ENCODE measurements at regions not wholly inside any gene's neighbourhood (a gene's known extent, or its start where the extent isn't known, plus 50 kb on each side); places are given as distances from the start of the nearest gene placed in this dataset.
"Not testable (repeated sequence)": the region's sequence is repeated elsewhere in the genome, so short reads cannot be mapped to it uniquely, and the experiment has no call there.

DNA sequence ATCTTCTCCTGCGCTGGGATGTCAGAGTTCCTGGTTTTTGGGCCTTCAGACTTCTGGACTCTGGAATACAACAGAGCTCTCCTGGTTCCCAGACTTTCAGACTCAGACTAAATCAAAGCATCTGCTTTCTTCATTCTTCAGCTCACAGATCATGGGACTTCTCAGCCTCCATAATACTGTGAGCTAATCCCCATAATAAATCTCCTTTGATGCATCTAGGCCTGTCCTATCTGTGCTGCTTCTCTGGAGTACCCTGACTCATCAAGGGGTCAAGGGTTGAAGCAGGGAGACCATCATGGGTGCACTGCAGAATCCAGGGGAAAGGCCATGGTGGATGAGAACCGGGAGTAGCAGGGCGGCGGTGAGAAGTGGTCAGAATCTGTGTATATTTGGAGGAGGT, 1094.1 kb upstream of the TMEM132C start:
- TF ChIP-seq, protein P1, sequence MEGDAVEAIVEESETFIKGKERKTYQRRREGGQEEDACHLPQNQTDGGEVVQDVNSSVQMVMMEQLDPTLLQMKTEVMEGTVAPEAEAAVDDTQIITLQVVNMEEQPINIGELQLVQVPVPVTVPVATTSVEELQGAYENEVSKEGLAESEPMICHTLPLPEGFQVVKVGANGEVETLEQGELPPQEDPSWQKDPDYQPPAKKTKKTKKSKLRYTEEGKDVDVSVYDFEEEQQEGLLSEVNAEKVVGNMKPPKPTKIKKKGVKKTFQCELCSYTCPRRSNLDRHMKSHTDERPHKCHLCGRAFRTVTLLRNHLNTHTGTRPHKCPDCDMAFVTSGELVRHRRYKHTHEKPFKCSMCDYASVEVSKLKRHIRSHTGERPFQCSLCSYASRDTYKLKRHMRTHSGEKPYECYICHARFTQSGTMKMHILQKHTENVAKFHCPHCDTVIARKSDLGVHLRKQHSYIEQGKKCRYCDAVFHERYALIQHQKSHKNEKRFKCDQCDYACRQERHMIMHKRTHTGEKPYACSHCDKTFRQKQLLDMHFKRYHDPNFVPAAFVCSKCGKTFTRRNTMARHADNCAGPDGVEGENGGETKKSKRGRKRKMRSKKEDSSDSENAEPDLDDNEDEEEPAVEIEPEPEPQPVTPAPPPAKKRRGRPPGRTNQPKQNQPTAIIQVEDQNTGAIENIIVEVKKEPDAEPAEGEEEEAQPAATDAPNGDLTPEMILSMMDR (IDR thresholded peaks at IDR 0.05; ENCODE audit: low read depth, low read length, missing control alignments), result no peak
- no peak for DNase-seq (ENCODE audit: extremely low read depth, low read depth)
- no peak overlapping the region for H3K4me3 ChIP-seq (replicated peaks; ENCODE audit: low read depth, low read length)

DNA sequence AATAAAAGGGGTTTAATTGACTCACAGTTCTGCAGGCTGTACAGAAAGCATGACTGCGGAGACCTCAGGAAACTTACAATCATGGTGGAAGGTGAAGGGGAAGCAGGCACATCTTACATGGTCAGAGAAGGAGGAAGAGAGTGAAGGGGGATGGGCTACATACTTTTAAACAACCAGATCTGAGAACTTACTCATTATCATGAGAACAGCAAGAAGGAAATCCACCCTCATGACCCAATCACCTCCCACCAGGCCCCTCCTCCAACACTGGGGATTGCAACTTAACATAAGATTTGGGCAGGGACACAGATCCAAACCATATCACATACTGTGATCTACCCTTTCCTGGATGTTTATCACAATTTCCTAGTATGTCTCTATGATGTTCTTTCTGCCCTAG, 1093.0 kb upstream of the TMEM132C start:
- H3K4me3 ChIP-seq (replicated peaks; ENCODE audit: low read depth, low read length); DNase-seq (ENCODE audit: extremely low read depth, low read depth): not testable (repeated sequence)

DNA sequence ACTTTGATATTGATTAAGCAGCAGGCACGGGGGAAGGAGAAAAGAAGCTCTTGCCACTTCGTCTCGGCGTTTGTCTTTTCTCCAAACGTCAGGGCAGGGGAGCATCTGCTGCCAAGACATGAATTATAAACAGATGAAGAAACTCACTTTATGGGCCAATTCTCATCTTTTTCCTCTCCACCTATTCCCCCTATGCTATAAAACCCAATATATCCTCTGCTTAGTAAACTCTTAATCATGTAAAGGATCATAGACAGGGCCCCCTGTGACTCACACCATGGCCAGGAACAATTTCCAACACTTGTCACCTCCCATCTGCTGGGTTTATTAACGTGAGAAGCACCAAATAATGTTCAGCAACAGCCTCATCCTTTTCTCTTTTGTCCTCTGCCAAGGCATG, 1092.1 kb upstream of the TMEM132C start:
- H3K4me3 ChIP-seq (replicated peaks; ENCODE audit: low read depth, low read length), result no peak overlapping the region
- TF ChIP-seq, protein P1 (IDR thresholded peaks at IDR 0.05; ENCODE audit: low read depth, low read length, missing control alignments), result no peak
- no peak for DNase-seq (ENCODE audit: extremely low read depth, low read depth)

DNA sequence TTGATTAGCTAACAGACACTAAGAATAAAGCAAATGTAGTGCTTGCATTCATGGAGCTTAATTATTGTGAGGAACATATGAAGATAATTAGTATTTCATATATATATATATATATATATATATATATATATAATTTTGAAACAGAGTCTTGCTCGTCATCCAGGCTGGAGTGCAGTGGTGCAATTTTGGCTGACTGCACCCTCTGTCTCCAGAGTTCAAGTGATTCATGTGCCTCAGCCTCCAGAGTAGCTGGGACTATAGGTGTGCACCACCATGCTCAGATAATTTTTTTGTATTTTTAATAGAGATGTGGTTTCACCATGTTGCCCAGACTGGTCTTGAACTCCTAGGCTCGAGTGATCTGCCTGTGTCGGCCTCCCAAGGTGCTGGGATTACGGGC, 1091.6 kb upstream of the TMEM132C start:
- no peak for DNase-seq (ENCODE audit: extremely low read depth, low read depth)
- TF ChIP-seq, protein P1 (IDR thresholded peaks at IDR 0.05; ENCODE audit: low read depth, low read length, missing control alignments), result no peak
- no peak overlapping the region for H3K4me3 ChIP-seq (replicated peaks; ENCODE audit: low read depth, low read length)

DNA sequence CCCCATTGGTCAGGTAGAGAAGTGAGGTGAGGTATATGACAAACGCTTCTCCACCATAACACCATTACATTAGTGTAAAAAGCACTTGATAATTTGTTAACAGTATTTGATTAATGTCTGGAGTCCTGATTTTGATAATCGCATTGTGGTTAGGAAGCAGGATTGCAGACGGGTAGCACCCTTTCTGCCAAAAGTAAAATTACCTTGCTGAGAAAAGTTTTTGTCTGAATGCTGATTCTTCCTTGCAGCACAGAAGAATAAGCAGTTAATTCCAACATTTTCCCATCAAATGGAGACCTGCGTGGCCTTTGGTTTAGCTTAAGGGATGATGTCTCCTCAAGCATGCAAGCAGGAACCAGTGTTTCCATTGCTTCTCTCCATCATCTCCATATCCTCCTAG, 1090.2 kb upstream of the TMEM132C start:
- TF ChIP-seq, protein P1 (IDR thresholded peaks at IDR 0.05; ENCODE audit: low read depth, low read length, missing control alignments), result no peak
- H3K4me3 ChIP-seq (replicated peaks; ENCODE audit: low read depth, low read length), result no peak overlapping the region
- no peak for DNase-seq (ENCODE audit: extremely low read depth, low read depth)

DNA sequence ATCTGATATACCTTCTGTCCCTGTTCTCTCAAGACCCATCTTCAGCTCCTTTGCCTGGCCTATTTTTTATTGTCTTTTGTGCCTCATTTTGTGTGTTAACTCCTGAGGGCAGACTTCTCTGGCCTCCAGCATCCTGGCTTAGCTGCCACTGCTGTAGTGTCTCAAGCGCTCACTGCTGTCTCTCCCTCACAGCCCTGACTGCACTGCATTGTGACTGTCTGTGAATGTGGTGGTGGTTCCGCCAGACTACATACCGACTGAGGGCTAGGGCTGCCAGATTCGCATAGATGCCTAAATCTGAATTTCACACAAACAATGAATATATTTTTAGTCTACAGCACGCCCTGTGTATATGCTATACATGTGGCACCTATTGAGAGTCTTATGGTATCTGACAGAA, 1088.9 kb upstream of the TMEM132C start:
- DNase-seq (ENCODE audit: extremely low read depth, low read depth), result no peak
- TF ChIP-seq, protein P1 (IDR thresholded peaks at IDR 0.05; ENCODE audit: low read depth, low read length, missing control alignments), result no peak
- no peak overlapping the region for H3K4me3 ChIP-seq (replicated peaks; ENCODE audit: low read depth, low read length)

DNA sequence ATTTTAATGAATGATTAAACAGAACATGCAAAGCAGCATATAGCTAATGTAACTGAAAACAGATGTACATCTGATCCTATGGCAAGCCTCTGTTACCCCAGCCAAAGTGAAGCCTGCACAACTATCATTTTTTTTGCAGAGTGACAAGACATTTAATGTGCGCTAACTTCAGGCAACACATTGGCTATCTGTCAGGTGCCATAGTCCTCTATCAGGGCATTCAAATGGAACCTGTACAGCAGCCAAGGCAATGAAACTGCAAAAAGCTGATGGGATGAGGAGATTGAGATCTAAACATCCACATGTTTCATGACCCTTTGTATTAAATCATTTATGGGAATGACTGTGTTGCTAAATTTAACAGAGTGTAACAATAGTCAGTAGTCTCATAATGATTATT, 1088.5 kb upstream of the TMEM132C start:
- TF ChIP-seq, protein P1 (IDR thresholded peaks at IDR 0.05; ENCODE audit: low read depth, low read length, missing control alignments), result no peak
- H3K4me3 ChIP-seq (replicated peaks; ENCODE audit: low read depth, low read length), result no peak overlapping the region
- no peak for DNase-seq (ENCODE audit: extremely low read depth, low read depth)
